Esophagus muscularis mucosa (tissue), 4 donors: ENCODE measurements at regions not wholly inside any gene's neighbourhood (a gene's known extent, or its start where the extent isn't known, plus 50 kb on each side); places are given as distances from the start of the nearest gene placed in this dataset.

Source experiments
- DNase-seq: peaks from one replicate; pipeline ENCODE4 v3.0.0-alpha.2; 2017; ENCODE audit errors: extremely low spot score
- H3K27ac ChIP-seq, 4 donors: fragments of 200-600 bp; sonication (generic); replicated peaks in 1 of 4; 1 replicate in 3 of 4; 2 replicates in 1 of 4; pipeline ENCODE4 v1.5.1; 2016 to 2019; ENCODE audit warnings: mild to moderate bottlenecking in 1 of 4
- H3K27me3 ChIP-seq, 4 donors: fragments of 200-600 bp; sonication (generic); one replicate each; pipeline versions ENCODE4 v1.5.1 to v1.6.0; 2016 to 2019
- H3K36me3 ChIP-seq, 4 donors: fragments of 200-600 bp; sonication (generic); one replicate each; pipeline ENCODE4 v1.5.1; 2016 to 2019
- H3K4me1 ChIP-seq, 4 donors: fragments of 200-600 bp; sonication (generic); one replicate each; pipeline ENCODE4 v1.5.1; 2016 to 2019
- H3K4me3 ChIP-seq, 4 donors: fragments of 200-600 bp; sonication (generic); 1 replicate in 2 of 4; 2 replicates in 2 of 4; pipeline ENCODE4 v1.5.1; 2016 to 2019; ENCODE audit warnings: mild to moderate bottlenecking in 4 of 4, moderate library complexity in 1 of 4
- H3K9me3 ChIP-seq, 4 donors: fragments of 200-600 bp; sonication (generic); 1 replicate in 3 of 4; 2 replicates in 1 of 4; pipeline ENCODE4 v1.5.1; 2016 to 2019
- CTCF ChIP-seq, 3 experiments: fragments of 200-600 bp in 2 of 3; fragments of 450-650 bp in 1 of 3; sonication (generic) in 2 of 3; IDR thresholded peaks; one replicate each; pipeline ENCODE4 v1.5.1; 2017 to 2019; ENCODE audit warnings: antibody characterized with exemption in 3 of 3, mild to moderate bottlenecking in 2 of 3, moderate library complexity in 1 of 3
- EP300 ChIP-seq: sonication (generic); formaldehyde crosslinking; IDR thresholded peaks from one replicate; pipeline ENCODE4 v1.6.1; 2017; ENCODE audit warnings: antibody characterized with exemption
- POLR2A ChIP-seq: fragments of 450-650 bp; IDR thresholded peaks from one replicate; pipeline ENCODE4 v1.6.1; 2017; ENCODE audit warnings: antibody characterized with exemption, moderate library complexity, mild to moderate bottlenecking, low read depth
- POLR2AphosphoS5 ChIP-seq, 2 donors: sonication (generic); formaldehyde crosslinking; IDR thresholded peaks; one replicate each; pipeline ENCODE4 v1.6.1; 2017; ENCODE audit warnings: antibody characterized with exemption in 2 of 2
- WGBS: methylation state at CpG from one replicate; pipeline ENCODE4 v1.1.5; 2018; 5-methylcytosine and 5-hydroxymethylcytosine counted together
- intact Hi-C: fragments of 100-400 bp; cut with DNase I; formaldehyde crosslinking; loops from one replicate; pipeline ENCODE4 v1.15.1; 2023

GRCh38 chr4:175411251-175411650, 400.8 kb downstream of the GPM6A start:
- no peak overlapping the region for H3K27ac ChIP-seq
- TF ChIP-seq EP300 (no peak), POLR2A (no peak), POLR2AphosphoS5 (IDR thresholded peaks at IDR 0.05) (no peak), CTCF (IDR thresholded peaks at IDR 0.05) (no peak)

GRCh38 chr4:175412161-175412560, 399.9 kb downstream of the GPM6A start:
- intact Hi-C loops, result no loop called here
- no peak overlapping the region for H3K4me3 ChIP-seq
- H3K27me3 ChIP-seq, result no peaks in the 10 kb centered on the region
- H3K9me3 ChIP-seq, result peaks cover 0 to 33% (median 2%) of the 10 kb centered on the region in 4 donors
- WGBS, result 60% methylated on average over 3 of the region's 3 CpGs
- TF ChIP-seq EP300 (no peak), CTCF (IDR thresholded peaks at IDR 0.05) (no peak), POLR2A (no peak), POLR2AphosphoS5 (IDR thresholded peaks at IDR 0.05) (no peak)
- H3K36me3 ChIP-seq, result no peaks in the 10 kb centered on the region
- DNase-seq, result no peak
- no peaks in the 10 kb centered on the region for H3K4me1 ChIP-seq
- H3K27ac ChIP-seq, result no peak overlapping the region

More at GRCh38 chr4:175411251-175411650, 400.8 kb downstream of the GPM6A start:
- no peaks in the 10 kb centered on the region for H3K27me3 ChIP-seq
- H3K36me3 ChIP-seq, result no peaks in the 10 kb centered on the region
- H3K9me3 ChIP-seq, result peaks cover 0 to 26% (median 0%) of the 10 kb centered on the region in 4 donors
- no peak for DNase-seq
- intact Hi-C loops, result no loop called here
- no peak overlapping the region for H3K4me3 ChIP-seq
- no peaks in the 10 kb centered on the region for H3K4me1 ChIP-seq

GRCh38 chr4:175412746-175413145, 399.3 kb downstream of the GPM6A start:
- TF ChIP-seq POLR2A (no peak), EP300 (no peak), CTCF (IDR thresholded peaks at IDR 0.05) (no peak), POLR2AphosphoS5 (IDR thresholded peaks at IDR 0.05) (no peak)
- Histone ChIP-seq H3K36me3 (no peaks in the 10 kb centered on the region), H3K4me1 (no peaks in the 10 kb centered on the region), H3K9me3 (peaks cover 0 to 34% (median 2%) of the 10 kb centered on the region in 4 donors), H3K27ac (no peak overlapping the region), H3K27me3 (no peaks in the 10 kb centered on the region), H3K4me3 (no peak overlapping the region)
- 63% methylated on average over 2 of the region's 2 CpGs for WGBS
- intact Hi-C loops, result no loop called here
- no peak for DNase-seq

- Histone ChIP-seq H3K36me3 (no peaks in the 10 kb centered on the region), H3K4me1 (no peaks in the 10 kb centered on the region), H3K9me3 (peaks cover 0 to 34% (median 2%) of the 10 kb centered on the region in 4 donors), H3K27ac (no peak overlapping the region), H3K27me3 (no peaks in the 10 kb centered on the region), H3K4me3 (no peak overlapping the region)
- TF ChIP-seq EP300 (no peak), CTCF (IDR thresholded peaks at IDR 0.05) (no peak), POLR2A (no peak), POLR2AphosphoS5 (IDR thresholded peaks at IDR 0.05) (no peak)
- intact Hi-C loops, result no loop called here
- WGBS, result 66% methylated on average over 5 of the region's 5 CpGs
- no peak for DNase-seq
Observed at GRCh38 chr4:175413561-175413960, 398.5 kb downstream of the GPM6A start.

- no peaks in the 10 kb centered on the region for H3K4me1 ChIP-seq
- H3K27me3 ChIP-seq, result no peaks in the 10 kb centered on the region
- intact Hi-C loops, result no loop called here
- 73% methylated on average over 2 of the region's 2 CpGs for WGBS
- no peak overlapping the region for H3K4me3 ChIP-seq
- DNase-seq, result no peak
- H3K9me3 ChIP-seq, result peaks cover 0 to 34% (median 2%) of the 10 kb centered on the region in 4 donors
- H3K36me3 ChIP-seq, result no peaks in the 10 kb centered on the region
- TF ChIP-seq CTCF (IDR thresholded peaks at IDR 0.05), result no peak
- no peak for TF ChIP-seq POLR2AphosphoS5 (IDR thresholded peaks at IDR 0.05)
- no peak for TF ChIP-seq POLR2A
- TF ChIP-seq EP300, result no peak
- no peak overlapping the region for H3K27ac ChIP-seq
Observed at GRCh38 chr4:175414602-175415001, 397.5 kb downstream of the GPM6A start.
